CD14-positive monocyte (primary cell): ENCODE measurements at regions not wholly inside any gene's neighbourhood (a gene's known extent, or its start where the extent isn't known, plus 50 kb on each side); places are given as distances from the start of the nearest gene placed in this dataset.

Experiments used
- DNase-seq, 3 donors: peaks; one replicate each; pipeline ENCODE4 v3.0.0-alpha.2; 2011 to 2022
- H2AFZ ChIP-seq: 2 replicates; pipeline ENCODE4 v1.6.0; 2012; ENCODE audit warnings: mild to moderate bottlenecking, low read depth, low read length, inconsistent platforms; ENCODE audit not compliant: insufficient read depth, poor library complexity, severe bottlenecking
- H3K27ac ChIP-seq, 2 donors: 1 replicate in 1 of 2; 2 replicates in 1 of 2; pipeline ENCODE4 v1.5.1; 2012 to 2013; ENCODE audit warnings: low read length in 2 of 2, control low read depth in 1 of 2, inconsistent platforms in 1 of 2, low read depth in 1 of 2, mild to moderate bottlenecking in 1 of 2
- H3K27me3 ChIP-seq, 2 donors: one replicate each; pipeline versions ENCODE4 v1.6.0 to v1.6.1; 2011 to 2013; ENCODE audit warnings: low read length in 2 of 2; ENCODE audit not compliant: control insufficient read depth in 2 of 2, insufficient read depth in 2 of 2
- H3K36me3 ChIP-seq, 2 donors: replicated peaks in 1 of 2; 1 replicate in 1 of 2; 2 replicates in 1 of 2; pipeline versions ENCODE4 v1.5.1 to v1.6.1; 2012 to 2013; ENCODE audit warnings: low read length in 2 of 2, control low read depth in 1 of 2, inconsistent platforms in 1 of 2, mild to moderate bottlenecking in 1 of 2; ENCODE audit not compliant: insufficient read depth in 2 of 2, control insufficient read depth in 1 of 2
- H3K4me1 ChIP-seq, 2 donors: 1 replicate in 1 of 2; 2 replicates in 1 of 2; pipeline versions ENCODE4 v1.5.1 to v1.6.1; 2012 to 2013; ENCODE audit warnings: low read length in 2 of 2, control low read depth in 1 of 2, inconsistent platforms in 1 of 2, mild to moderate bottlenecking in 1 of 2, moderate library complexity in 1 of 2; ENCODE audit not compliant: insufficient read depth in 2 of 2, control insufficient read depth in 1 of 2
- H3K4me2 ChIP-seq: replicated peaks from 2 replicates; pipeline ENCODE3; 2012; ENCODE audit warnings: low read length, moderate library complexity, mild to moderate bottlenecking; ENCODE audit not compliant: poor library complexity, severe bottlenecking; ENCODE audit errors: extremely low read depth
- H3K4me3 ChIP-seq, 3 experiments: fragments of 200-600 bp in 1 of 3; sonication (generic) in 1 of 3; replicated peaks in 1 of 3; 1 replicate in 2 of 3; 2 replicates in 1 of 3; pipeline ENCODE4 v1.5.1; 2011 to 2013; ENCODE audit warnings: low read length in 3 of 3, mild to moderate bottlenecking in 3 of 3, control low read depth in 2 of 3, low read depth in 2 of 3, inconsistent platforms in 1 of 3, moderate library complexity in 1 of 3
- H3K79me2 ChIP-seq: 2 replicates; pipeline ENCODE4 v1.6.0; 2012; ENCODE audit warnings: mild to moderate bottlenecking, control low read depth, inconsistent platforms, low read length, moderate library complexity; ENCODE audit not compliant: insufficient read depth
- H3K9ac ChIP-seq: 2 replicates; pipeline ENCODE4 v1.6.0; 2017; ENCODE audit warnings: low read length, mild to moderate bottlenecking; ENCODE audit not compliant: insufficient read depth, poor library complexity, severe bottlenecking
- H3K9me3 ChIP-seq, 2 donors: replicated peaks in 1 of 2; 1 replicate in 1 of 2; 2 replicates in 1 of 2; pipeline versions ENCODE4 v1.5.1 to v1.6.1; 2012 to 2013; ENCODE audit warnings: low read length in 2 of 2, control low read depth in 1 of 2; ENCODE audit not compliant: control insufficient read depth in 1 of 2, insufficient read depth in 1 of 2
- H4K20me1 ChIP-seq: 2 replicates; pipeline ENCODE4 v1.6.0; 2012; ENCODE audit warnings: mild to moderate bottlenecking, low read length, control low read depth, moderate library complexity; ENCODE audit not compliant: insufficient read depth
- H3K27ac Mint-ChIP-seq, 7 donors: one replicate each; pipeline ENCODE4 v1.8.0; 2020; ENCODE audit warnings: mild to moderate bottlenecking in 7 of 7, mixed read lengths in 7 of 7, moderate library complexity in 6 of 7, inconsistent platforms in 2 of 7
- H3K27me3 Mint-ChIP-seq, 3 donors: one replicate each; pipeline ENCODE4 v1.8.0; 2021 to 2022; ENCODE audit warnings: low read depth in 3 of 3, mild to moderate bottlenecking in 3 of 3, mixed read lengths in 3 of 3, moderate library complexity in 3 of 3, inconsistent platforms in 1 of 3
- H3K36me3 Mint-ChIP-seq, 2 donors: one replicate each; pipeline ENCODE4 v1.8.0; 2020; ENCODE audit warnings: mixed read lengths in 2 of 2, inconsistent platforms in 1 of 2, mild to moderate bottlenecking in 1 of 2
- H3K4me1 Mint-ChIP-seq: one replicate; pipeline ENCODE4 v1.8.0; 2020; ENCODE audit warnings: mild to moderate bottlenecking, mixed read lengths
- H3K4me3 Mint-ChIP-seq, 2 donors: one replicate each; pipeline ENCODE4 v1.8.0; 2020; ENCODE audit warnings: mild to moderate bottlenecking in 2 of 2, mixed read lengths in 2 of 2, moderate library complexity in 1 of 2
- H3K9me3 Mint-ChIP-seq, 7 donors: one replicate each; pipeline ENCODE4 v1.8.0; 2020 to 2022; ENCODE audit warnings: mixed read lengths in 7 of 7, mild to moderate bottlenecking in 6 of 7, moderate library complexity in 6 of 7, inconsistent platforms in 2 of 7
- CTCF ChIP-seq: fragments of 200-600 bp; IDR thresholded peaks from one replicate; pipeline ENCODE4 v1.8.0; 2022; ENCODE audit warnings: antibody characterized with exemption, mild to moderate bottlenecking
- WGBS: methylation state at CpG from one replicate; pipeline ENCODE4 v1.1.5; 2013; ENCODE audit warnings: missing lambda C conversion rate; ENCODE audit not compliant: insufficient coverage; 5-methylcytosine and 5-hydroxymethylcytosine counted together
- intact Hi-C, 2 donors: fragments of 100-400 bp; cut with micrococcal nuclease; formaldehyde crosslinking; loops; one replicate each; pipeline versions ENCODE4 v1.15.0 to v1.15.1; 2023

- no peaks in the 10 kb centered on the region for H3K4me1 ChIP-seq
- WGBS, result 87% methylated on average over 3 of the region's 6 CpGs
- Mint-ChIP-seq H3K27ac (no peak overlapping the region), H3K4me3 (no peak overlapping the region), H3K27me3 (peaks cover 5 to 19% (median 10%) of the 10 kb centered on the region in 3 donors), H3K9me3 (no peaks in the 10 kb centered on the region), H3K36me3 (no peaks in the 10 kb centered on the region), H3K4me1 (no peaks in the 10 kb centered on the region)
- intact Hi-C loops, result no loop called here
- H2AFZ ChIP-seq, result no peak overlapping the region
- DNase-seq, result no peak
- H3K4me2 ChIP-seq, result no peak overlapping the region
- no peaks in the 10 kb centered on the region for H3K9me3 ChIP-seq
- H3K27ac ChIP-seq, result no peak overlapping the region
- H3K27me3 ChIP-seq, result no peaks in the 10 kb centered on the region
- no peaks in the 10 kb centered on the region for H4K20me1 ChIP-seq
- no peaks in the 10 kb centered on the region for H3K36me3 ChIP-seq
- H3K79me2 ChIP-seq, result no peaks in the 10 kb centered on the region
- no peak overlapping the region for H3K9ac ChIP-seq
- TF ChIP-seq CTCF, result no peak
- H3K4me3 ChIP-seq, result no peak overlapping the region
Observed at GRCh38 chr1:8078176-8078671, 52.1 kb upstream of the ERRFI1 start.

DNA sequence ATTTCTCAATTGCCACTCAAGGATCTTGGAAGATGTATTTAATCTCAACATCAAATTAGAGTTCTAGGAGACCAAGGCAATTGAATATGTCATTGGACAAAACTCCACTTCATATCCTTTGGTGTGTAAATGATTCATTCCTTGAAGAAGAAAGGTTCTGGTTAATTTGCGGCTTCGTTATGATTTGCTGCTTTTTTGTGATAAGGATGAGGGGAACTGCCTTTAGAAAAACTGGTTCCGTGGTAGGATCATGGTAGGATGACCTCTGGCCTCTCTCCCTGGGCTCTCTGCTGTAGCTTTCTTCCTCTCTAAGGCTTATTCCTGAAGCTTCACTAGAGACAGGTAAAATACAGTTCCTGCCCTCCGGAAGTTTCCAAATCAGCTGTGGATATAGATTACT is 51.5 kb upstream of the ERRFI1 start:
- Histone ChIP-seq H3K4me2 (no peak overlapping the region), H2AFZ (no peak overlapping the region), H3K27me3 (no peaks in the 10 kb centered on the region), H3K79me2 (no peaks in the 10 kb centered on the region), H3K4me3 (no peak overlapping the region), H3K27ac (no peak overlapping the region), H3K4me1 (no peaks in the 10 kb centered on the region), H4K20me1 (no peaks in the 10 kb centered on the region), H3K9ac (no peak overlapping the region), H3K9me3 (no peaks in the 10 kb centered on the region), H3K36me3 (no peaks in the 10 kb centered on the region)
- WGBS, result no CpG with 5 or more reads among the region's 4 CpGs
- H3K4me1 Mint-ChIP-seq, result no peaks in the 10 kb centered on the region
- intact Hi-C loops, result no loop called here
- no peak for TF ChIP-seq CTCF
- H3K27me3 Mint-ChIP-seq, result peaks cover 6 to 19% (median 11%) of the 10 kb centered on the region in 3 donors
- H3K27ac Mint-ChIP-seq, result no peak overlapping the region
- H3K4me3 Mint-ChIP-seq, result no peak overlapping the region
- no peaks in the 10 kb centered on the region for H3K9me3 Mint-ChIP-seq
- H3K36me3 Mint-ChIP-seq, result no peaks in the 10 kb centered on the region
- no peak for DNase-seq
